NCI-H187 treated with DMSO at 0.1 percent for 48 hours (cell line): ENCODE measurements at regions not wholly inside any gene's neighbourhood (a gene's known extent, or its start where the extent isn't known, plus 50 kb on each side); places are given as distances from the start of the nearest gene placed in this dataset.

Experiments used
- DNase-seq: peaks from one replicate; lab custom pipeline; 2025; lab: John Stamatoyannopoulos, UW

GRCh38 chr3:39750712-39751111 is 58.7 kb upstream of the MYRIP start:
- DNase-seq: no peak

- no peak for DNase-seq
Observed at GRCh38 chr3:39751286-39751685, 58.1 kb upstream of the MYRIP start.

GRCh38 chr3:39752019-39752637 is 57.3 kb upstream of the MYRIP start:
- no peak for DNase-seq

GRCh38 chr3:39752751-39753150 is 56.7 kb upstream of the MYRIP start:
- DNase-seq: no peak

- no peak for DNase-seq
Observed at GRCh38 chr3:39753391-39753790, 56.0 kb upstream of the MYRIP start.

- DNase-seq: no peak
Observed at GRCh38 chr3:39754549-39754948, 54.9 kb upstream of the MYRIP start.

GRCh38 chr3:39755100-39755499 is 54.3 kb upstream of the MYRIP start:
- DNase-seq: no peak

- DNase-seq: no peak
Observed at GRCh38 chr3:39757307-39757706, 52.1 kb upstream of the MYRIP start.
